Calu3 (cell line): ENCODE measurements at regions not wholly inside any gene's neighbourhood (a gene's known extent, or its start where the extent isn't known, plus 50 kb on each side); places are given as distances from the start of the nearest gene placed in this dataset.

Experiments
- BruUV-seq: library from RNA; stranded (reverse); fragments of 400-500 nt; replicated peaks from 2 replicates; lab custom pipeline; 2021; lab: Mats Ljungman, UMichigan
- CTCF ChIA-PET: fragments of 300-600 bp; sonication (Branson Sonifier 250); formaldehyde crosslinking; loops from one replicate; lab custom pipeline; 2022; ENCODE audit warnings: antibody characterized with exemption; lab: Charles Lee
- DNase-seq: peaks from one replicate; pipeline ENCODE4 v3.0.0; 2022
- H3K27ac Mint-ChIP-seq: one replicate; pipeline ENCODE4 v1.8.0; 2022; ENCODE audit warnings: mixed read lengths; ENCODE audit not compliant: unreplicated experiment
- H3K27me3 Mint-ChIP-seq: one replicate; pipeline ENCODE4 v1.8.0; 2022; ENCODE audit warnings: mixed read lengths; ENCODE audit not compliant: unreplicated experiment
- H3K36me3 Mint-ChIP-seq: one replicate; pipeline ENCODE4 v1.8.0; 2022; ENCODE audit warnings: mild to moderate bottlenecking, moderate library complexity, mixed read lengths; ENCODE audit not compliant: insufficient read depth, unreplicated experiment
- H3K4me1 Mint-ChIP-seq: one replicate; pipeline ENCODE4 v1.8.0; 2022; ENCODE audit warnings: mild to moderate bottlenecking, low read depth, mixed read lengths; ENCODE audit not compliant: unreplicated experiment
- H3K4me3 Mint-ChIP-seq: one replicate; pipeline ENCODE4 v1.8.0; 2022; ENCODE audit warnings: mild to moderate bottlenecking, low read depth, moderate library complexity, mixed read lengths; ENCODE audit not compliant: unreplicated experiment
- H3K9me3 Mint-ChIP-seq: one replicate; pipeline ENCODE4 v1.8.0; 2022; ENCODE audit warnings: low read depth, mixed read lengths; ENCODE audit not compliant: unreplicated experiment
- CTCF ChIP-seq: fragments of 200-600 bp; IDR thresholded peaks from one replicate; pipeline ENCODE4 v1.8.0; 2022; ENCODE audit warnings: antibody characterized with exemption; ENCODE audit not compliant: unreplicated experiment
- intact Hi-C: fragments of 100-400 bp; cut with micrococcal nuclease; formaldehyde crosslinking; loops from one replicate; pipeline ENCODE4 v1.10.0; 2022; ENCODE audit not compliant: unreplicated experiment

- DNase-seq, result no peak
Observed at GRCh38 chr4:156196722-156197121, 243.1 kb upstream of the CTSO start.

GRCh38 chr4:156195914-156196313 is 242.2 kb upstream of the CTSO start:
- no TSS peak for BruUV-seq

More at GRCh38 chr4:156196722-156197121, 243.1 kb upstream of the CTSO start:
- no peaks in the 10 kb centered on the region for H3K9me3 Mint-ChIP-seq
- TF ChIP-seq CTCF, result no peak
- H3K27ac Mint-ChIP-seq, result no peak overlapping the region
- no TSS peak for BruUV-seq
- H3K4me1 Mint-ChIP-seq, result no peaks in the 10 kb centered on the region
- no peak overlapping the region for H3K4me3 Mint-ChIP-seq
- H3K36me3 Mint-ChIP-seq, result no peaks in the 10 kb centered on the region
- intact Hi-C loops, result no loop called here
- CTCF ChIA-PET, result no interaction called here
- H3K27me3 Mint-ChIP-seq, result no peaks in the 10 kb centered on the region

GRCh38 chr4:156194896-156195295 is 241.2 kb upstream of the CTSO start:
- Mint-ChIP-seq H3K27ac (no peak overlapping the region), H3K9me3 (no peaks in the 10 kb centered on the region), H3K4me1 (no peaks in the 10 kb centered on the region), H3K27me3 (no peaks in the 10 kb centered on the region), H3K36me3 (no peaks in the 10 kb centered on the region), H3K4me3 (no peak overlapping the region)
- CTCF ChIA-PET, result no interaction called here
- no peak for TF ChIP-seq CTCF
- no TSS peak for BruUV-seq
- DNase-seq, result no peak
- intact Hi-C loops, result no loop called here

More at GRCh38 chr4:156195914-156196313, 242.2 kb upstream of the CTSO start:
- H3K36me3 Mint-ChIP-seq, result no peaks in the 10 kb centered on the region
- no peaks in the 10 kb centered on the region for H3K9me3 Mint-ChIP-seq
- DNase-seq, result no peak
- no peak for TF ChIP-seq CTCF
- no peaks in the 10 kb centered on the region for H3K4me1 Mint-ChIP-seq
- no peak overlapping the region for H3K27ac Mint-ChIP-seq
- no peaks in the 10 kb centered on the region for H3K27me3 Mint-ChIP-seq
- intact Hi-C loops, result no loop called here
- CTCF ChIA-PET, result no interaction called here
- no peak overlapping the region for H3K4me3 Mint-ChIP-seq

GRCh38 chr4:156193800-156194199 is 240.1 kb upstream of the CTSO start:
- intact Hi-C loops, result no loop called here
- no peak for DNase-seq
- H3K36me3 Mint-ChIP-seq, result no peaks in the 10 kb centered on the region
- BruUV-seq, result no TSS peak
- H3K27me3 Mint-ChIP-seq, result no peaks in the 10 kb centered on the region
- no peaks in the 10 kb centered on the region for H3K9me3 Mint-ChIP-seq
- H3K27ac Mint-ChIP-seq, result no peak overlapping the region
- no peak for TF ChIP-seq CTCF
- H3K4me3 Mint-ChIP-seq, result no peak overlapping the region
- H3K4me1 Mint-ChIP-seq, result no peaks in the 10 kb centered on the region
- CTCF ChIA-PET, result no interaction called here
